HT-29 (cell line): ENCODE measurements at regions not wholly inside any gene's neighbourhood (a gene's known extent, or its start where the extent isn't known, plus 50 kb on each side); places are given as distances from the start of the nearest gene placed in this dataset.
A peak's percentile ranks its signal among the peaks of the same experiment; 100 is the strongest.
"Not testable (repeated sequence)": the region's sequence is repeated elsewhere in the genome, so short reads cannot be mapped to it uniquely, and the experiment has no call there.

Experiments
- DNase-seq: peaks from one replicate; pipeline ENCODE4 v3.0.0-alpha.2; 2015; ENCODE audit warnings: low spot score

DNA sequence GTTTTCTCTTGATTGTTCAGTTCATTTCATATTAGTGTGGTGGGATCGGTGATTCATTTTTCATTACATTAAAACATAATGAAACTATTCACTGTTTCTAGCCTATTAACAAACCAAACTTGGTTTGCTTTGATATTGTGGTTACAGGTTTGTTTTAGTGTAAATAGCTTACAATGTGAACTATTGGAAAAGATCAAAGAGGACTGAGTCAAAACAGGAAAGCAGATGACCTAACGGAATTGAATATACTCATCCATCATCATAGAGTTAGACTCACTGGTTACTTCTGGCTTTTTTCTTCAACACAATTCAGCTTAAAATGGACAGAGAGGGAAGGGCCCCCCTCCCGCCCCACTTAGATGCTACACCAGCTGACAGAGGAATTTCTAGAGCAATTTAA is 616.2 kb upstream of the AADAT start:
- no peak for DNase-seq

DNA sequence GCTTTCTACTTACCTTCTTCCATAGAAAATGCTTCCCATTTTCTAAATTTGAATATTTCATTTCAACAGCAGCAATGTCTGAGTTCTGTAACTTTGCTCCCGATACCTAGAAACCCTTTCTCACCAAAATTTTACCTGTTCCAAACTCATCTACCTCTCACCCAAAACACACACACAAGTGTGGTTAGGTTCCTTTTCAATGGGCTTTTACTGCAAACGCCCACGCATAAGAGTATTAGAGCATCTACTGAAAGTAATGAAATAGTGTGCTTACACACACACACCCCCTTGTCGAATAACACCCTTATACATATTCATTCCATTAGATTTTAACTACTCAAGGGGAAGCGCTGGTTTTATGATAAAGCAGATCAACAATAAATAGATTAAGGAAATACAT is 610.3 kb upstream of the AADAT start:
- DNase-seq: no peak

- DNase-seq: no peak
These were observed 608.6 kb upstream of the AADAT start for GRCh38 chr4:170698334-170698733.

- no peak for DNase-seq
These were observed 608.1 kb upstream of the AADAT start for GRCh38 chr4:170697845-170698244.

DNA sequence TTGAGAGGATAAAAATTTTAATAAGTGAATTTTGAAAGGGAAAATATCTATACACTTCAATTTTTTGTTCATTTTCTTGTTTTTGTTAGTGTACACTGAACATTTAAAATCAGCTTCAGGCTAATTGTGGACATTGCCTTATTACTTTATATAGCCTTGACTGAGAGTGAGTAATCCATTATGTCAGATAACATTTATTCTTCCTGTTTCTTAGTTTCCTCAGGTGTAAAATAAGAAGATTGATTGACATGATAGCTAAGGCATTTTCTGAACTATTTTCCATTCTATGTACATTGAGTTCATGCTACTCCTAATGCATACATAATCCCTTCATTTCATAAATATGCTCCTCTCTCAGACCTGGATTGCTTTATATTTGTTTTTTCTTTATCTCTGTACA is 607.3 kb upstream of the AADAT start:
- DNase-seq: no peak

GRCh38 chr4:170691168-170691567 is 601.4 kb upstream of the AADAT start:
- no peak for DNase-seq

GRCh38 chr4:170687751-170688150 is 598.0 kb upstream of the AADAT start:
- DNase-seq: no peak

GRCh38 chr4:170685701-170686100 is 595.9 kb upstream of the AADAT start:
- DNase-seq: not testable (repeated sequence)

GRCh38 chr4:170682558-170683294 is 593.0 kb upstream of the AADAT start:
- DNase-seq: no peak

GRCh38 chr4:170682087-170682486 is 592.3 kb upstream of the AADAT start:
- DNase-seq: not testable (repeated sequence)

DNA sequence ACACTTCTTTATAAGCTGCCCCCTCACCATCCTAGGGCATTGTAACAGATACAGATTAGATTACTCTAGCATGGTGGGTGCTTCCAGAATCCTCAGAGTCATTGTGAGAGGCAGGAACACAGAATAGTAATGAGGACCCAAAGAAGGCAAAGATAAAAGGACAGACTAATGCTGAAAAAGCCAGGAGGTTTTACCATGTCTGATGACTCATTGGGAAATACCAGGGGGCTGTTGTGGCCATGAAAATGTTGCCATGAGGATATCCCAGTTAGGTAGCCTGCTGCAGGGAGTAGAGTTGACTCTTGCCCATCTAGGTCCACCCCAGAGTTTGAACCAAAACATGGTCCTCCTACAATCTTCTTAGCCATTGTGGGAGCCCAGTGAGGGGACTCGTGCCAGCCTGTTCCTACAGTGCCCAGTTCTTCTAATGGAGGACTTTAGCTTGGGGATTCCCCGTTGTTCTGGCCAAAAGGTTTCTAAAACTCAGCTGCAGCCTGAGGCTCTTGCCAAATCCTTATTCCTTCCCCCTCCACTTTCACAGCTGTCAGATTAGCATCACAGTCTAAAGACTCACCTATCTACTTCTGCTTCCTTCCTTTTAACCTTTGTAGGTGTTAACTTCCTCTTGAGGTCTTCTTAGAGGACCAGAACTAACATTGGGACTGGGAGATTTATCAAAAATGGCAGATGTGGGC is 586.0 kb upstream of the AADAT start:
- DNase-seq: no peak

- no peak for DNase-seq
These were observed 584.4 kb upstream of the AADAT start for GRCh38 chr4:170674176-170674575.

DNA sequence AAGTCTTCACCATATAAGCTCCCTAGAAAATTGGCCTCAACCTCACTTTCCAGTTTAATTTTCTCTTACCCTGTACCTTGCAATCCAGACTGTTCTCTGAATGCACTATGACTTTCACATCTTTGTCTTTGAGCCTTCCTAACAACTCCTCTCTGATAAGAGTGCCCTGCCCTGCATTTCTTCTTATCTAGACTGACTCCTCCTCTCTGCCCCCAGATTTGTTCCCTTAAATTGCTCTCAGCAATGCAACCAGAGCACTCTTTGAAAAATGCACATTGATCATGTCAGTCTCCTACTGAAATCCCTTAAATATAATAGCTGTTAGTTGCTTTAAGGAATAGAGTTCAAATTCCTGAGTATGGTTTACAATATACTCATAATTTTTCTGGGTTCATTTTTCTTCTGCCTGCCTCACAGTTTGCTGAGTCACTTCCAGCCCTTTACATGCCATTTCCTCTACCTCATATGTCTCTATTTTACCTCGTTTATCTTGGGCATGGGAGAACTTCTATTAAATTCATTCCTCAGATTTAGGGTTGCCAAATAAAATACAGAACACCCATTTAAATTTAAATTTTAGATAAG is 582.7 kb upstream of the AADAT start:
- DNase-seq: no peak

DNA sequence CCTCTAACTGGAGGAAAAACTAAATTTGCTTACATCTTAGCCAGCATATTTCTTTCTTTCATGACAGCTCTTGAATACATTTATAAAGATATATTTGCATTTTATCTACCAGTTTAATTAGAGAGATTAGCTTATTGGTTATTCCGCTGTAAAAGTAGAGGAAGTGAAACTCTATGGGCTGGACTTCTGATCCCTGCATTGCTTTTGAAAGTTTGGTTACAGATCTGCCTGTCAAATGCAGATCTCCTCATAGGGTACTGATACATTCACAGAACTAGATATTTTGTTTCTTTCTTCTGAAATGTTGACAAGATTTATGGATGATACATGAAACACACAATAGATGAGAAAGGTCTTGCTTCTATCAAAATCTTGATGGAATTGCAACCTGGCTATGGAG is 581.4 kb upstream of the AADAT start:
- DNase-seq: no peak

DNA sequence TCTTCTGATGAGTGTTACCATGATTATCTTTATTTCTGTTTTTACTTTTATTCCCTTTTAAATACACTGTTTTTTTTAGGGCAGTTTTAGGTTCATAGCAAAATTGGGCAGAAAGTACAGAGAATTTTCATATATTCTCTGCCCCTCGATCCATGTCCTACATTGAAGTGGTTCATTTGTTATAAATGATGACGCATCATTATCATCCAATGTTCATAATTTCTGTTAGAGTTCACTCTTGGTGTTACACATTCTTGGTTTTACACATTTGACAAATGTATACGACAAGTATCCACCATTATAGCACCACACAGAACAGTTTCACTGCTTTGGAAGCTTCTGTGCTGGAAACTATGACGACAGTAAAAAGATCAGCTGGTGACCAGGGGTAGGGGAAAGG is 578.1 kb upstream of the AADAT start:
- DNase-seq: no peak

- DNase-seq: no peak
These were observed 577.2 kb upstream of the AADAT start for GRCh38 chr4:170666909-170667308.

- no peak for DNase-seq
These were observed 572.5 kb upstream of the AADAT start for GRCh38 chr4:170662250-170662649.

DNA sequence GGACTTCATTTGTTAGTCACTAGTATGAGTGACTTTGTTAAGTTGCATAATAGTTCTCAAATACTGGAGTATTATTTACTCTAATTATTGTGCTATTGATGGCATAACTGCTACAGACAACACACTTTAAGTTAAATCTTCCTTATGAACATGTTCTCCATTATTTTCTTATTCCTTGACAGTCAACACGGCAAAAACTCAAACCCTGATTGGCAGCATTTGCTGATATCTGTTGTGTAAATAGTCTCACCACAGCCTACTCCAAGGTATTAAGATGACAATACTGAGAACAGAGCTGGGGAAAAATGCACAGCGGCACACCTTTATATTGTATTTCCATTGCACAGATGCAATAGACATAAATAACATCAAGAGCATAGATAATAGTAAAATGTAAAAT is 568.0 kb upstream of the AADAT start:
- no peak for DNase-seq

DNA sequence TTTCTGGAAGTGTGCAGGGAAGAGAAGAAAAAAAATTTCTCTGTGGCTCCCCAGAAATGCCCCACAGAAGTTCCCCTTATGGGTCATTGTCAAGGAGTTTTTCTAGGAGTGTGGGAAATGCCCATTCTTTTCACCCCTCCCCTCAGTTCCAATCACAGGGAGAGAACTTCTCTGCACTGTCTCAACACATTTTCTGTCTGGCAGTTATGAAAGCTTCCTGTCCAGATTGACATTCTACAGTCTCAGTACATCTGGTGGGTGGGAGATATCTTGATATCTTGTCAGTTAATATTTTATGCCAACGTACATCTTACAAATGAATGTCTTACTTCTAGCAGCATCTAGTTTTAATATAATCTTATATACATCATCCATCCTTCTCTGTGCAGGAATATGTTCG is 566.8 kb upstream of the AADAT start:
- no peak for DNase-seq

DNA sequence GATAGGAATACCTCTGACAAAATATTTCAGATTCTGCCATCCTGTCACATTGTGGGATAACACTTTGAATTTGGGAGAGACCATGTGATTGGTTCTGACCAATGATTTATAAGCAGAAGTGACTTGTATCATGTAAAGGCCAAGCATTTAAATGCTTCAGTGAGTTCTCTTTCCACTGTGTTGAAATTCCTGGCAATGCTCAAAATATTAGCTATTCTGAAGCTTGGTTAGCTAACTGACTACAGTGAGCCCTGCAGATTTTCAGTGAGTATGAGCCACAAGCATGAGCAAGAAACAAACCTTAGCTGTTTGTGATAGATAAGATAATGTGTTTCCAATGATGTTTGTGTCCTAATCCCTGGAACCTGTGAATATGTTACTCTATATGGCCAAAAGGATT is 562.8 kb upstream of the AADAT start:
- DNase-seq: no peak

DNA sequence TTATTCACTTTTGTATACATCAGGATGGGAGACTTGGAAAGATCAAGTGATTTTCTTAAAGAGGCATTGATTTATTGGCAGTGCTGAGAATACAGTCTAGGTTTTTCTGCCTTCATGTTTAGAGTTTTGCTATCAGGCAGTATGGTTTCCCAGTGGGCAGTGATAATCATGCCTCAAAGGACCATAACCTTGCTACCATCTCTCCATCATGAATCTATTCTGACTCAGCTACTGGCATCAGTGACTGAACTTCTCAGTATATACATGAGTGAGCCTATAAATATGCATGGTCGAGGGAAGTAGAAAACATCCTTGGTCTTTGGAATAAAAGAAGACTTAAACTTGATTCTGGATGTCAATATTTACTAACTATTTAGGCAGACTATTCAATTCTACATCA is 562.0 kb upstream of the AADAT start:
- no peak for DNase-seq

DNA sequence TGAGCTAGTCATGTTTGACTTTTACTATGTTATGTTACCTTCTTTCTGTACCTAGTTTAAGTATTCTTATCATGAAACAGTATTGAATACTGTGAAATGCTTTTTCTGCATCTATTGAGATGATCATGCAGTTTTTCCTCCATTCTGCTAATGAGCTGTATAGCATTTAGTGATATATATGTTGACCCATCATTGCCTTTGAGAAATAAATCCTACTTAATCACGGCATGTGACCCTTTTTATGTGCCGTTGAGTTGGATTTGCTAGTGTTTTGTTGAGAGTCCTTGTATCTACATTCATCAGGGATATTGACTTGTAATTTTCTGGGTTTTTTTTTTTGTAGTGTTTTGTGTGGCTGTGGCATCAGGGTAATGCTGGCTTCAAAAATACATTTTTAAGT is 537.7 kb upstream of the AADAT start:
- no peak for DNase-seq

- peak; percentile 4 for DNase-seq
These were observed 534.1 kb upstream of the AADAT start for GRCh38 chr4:170623899-170624298.
